ENCODE measurements at regions not wholly inside any gene's neighbourhood (a gene's known extent, or its start where the extent isn't known, plus 50 kb on each side); places are given as distances from the start of the nearest gene placed in this dataset.

GRCh38 chr3:94515983-94516382 lies 453.1 kb downstream of the NSUN3 start:
- no peak overlapping the region for H4K8ac ChIP-seq (ENCODE audit: extremely low read depth, insufficient read depth, low read length)
- H4K91ac ChIP-seq (replicated peaks; ENCODE audit: insufficient read length, low read length), result no peak overlapping the region
- no peak overlapping the region for H3K9ac ChIP-seq (replicated peaks in 1 of 4; ENCODE audit: extremely low read depth in 1 of 4, low read depth in 3 of 4, low read length in 3 of 4)
- ChIA-PET POLR2A (ENCODE audit: partially characterized antibody) (no interaction called here), CTCF (ENCODE audit: partially characterized antibody) (no interaction called here)
- no peaks in the 10 kb centered on the region for H4K20me1 ChIP-seq (replicated peaks in 1 of 2; ENCODE audit: control insufficient read depth in 1 of 2, insufficient read depth in 2 of 2, low read length in 2 of 2)
- no peak overlapping the region for H3K4me3 ChIP-seq (ENCODE audit: extremely low read depth in 1 of 4, insufficient read depth in 2 of 4, low read depth in 3 of 4, low read length in 4 of 4)
- no peak overlapping the region for H2BK120ac ChIP-seq (replicated peaks; ENCODE audit: low read depth, low read length)
- H2BK12ac ChIP-seq (ENCODE audit: low read depth, low read length), result no peak overlapping the region
- DNase-seq (ENCODE audit: low read depth in 1 of 2, low spot score in 2 of 2) (no peak), FAIRE-seq (no peak)
- 93% methylated on average over 2 of the region's 2 CpGs; no CpG with 5 or more reads in 1 of the 2 experiments for WGBS, 2 experiments (ENCODE audit: extremely low coverage in 1 of 2, insufficient coverage in 1 of 2, insufficient read length in 1 of 2, insufficient replicate concordance in 2 of 2, low coverage in 1 of 2, low lambda C conversion rate in 2 of 2, missing lambda C conversion rate in 1 of 2)
- H3K4me1 ChIP-seq (replicated peaks in 1 of 4; ENCODE audit: control insufficient read depth in 3 of 4, insufficient read depth in 4 of 4, low read length in 3 of 4), result no peaks in the 10 kb centered on the region
- TF ChIP-seq TBP (IDR thresholded peaks at IDR 0.05; ENCODE audit: low read depth, low read length), result no peak
- TF ChIP-seq CTBP2 (IDR thresholded peaks at IDR 0.05; ENCODE audit: borderline replicate concordance, insufficient read depth, insufficient read length, low read length), result no peak
- TF ChIP-seq CBX5 (IDR thresholded peaks at IDR 0.05; ENCODE audit: low read depth, low read length), result no peak
- no peak for TF ChIP-seq SIX5 (IDR thresholded peaks at IDR 0.05; ENCODE audit: low read depth, low read length)
- no peak for TF ChIP-seq BRCA1 (IDR thresholded peaks at IDR 0.05; ENCODE audit: low read depth, low read length)
- TF ChIP-seq EGR1 (IDR thresholded peaks at IDR 0.05; ENCODE audit: borderline replicate concordance, low read depth, low read length), result no peak
- TF ChIP-seq TAF1 (IDR thresholded peaks at IDR 0.05; ENCODE audit: low read depth, low read length), result no peak
- no peak for TF ChIP-seq CEBPB (IDR thresholded peaks at IDR 0.05; ENCODE audit: low read depth, low read length)
- no peak for TF ChIP-seq CREB1 (IDR thresholded peaks at IDR 0.05)
- no peak overlapping the region for H2BK20ac ChIP-seq (ENCODE audit: low read length)
- H3K4me2 ChIP-seq (ENCODE audit: insufficient read depth in 1 of 2, low read depth in 2 of 2, low read length in 2 of 2), result no peak overlapping the region
- no peaks in the 10 kb centered on the region for H3K36me3 ChIP-seq (ENCODE audit: control insufficient read depth in 2 of 4, insufficient read depth in 4 of 4, low read length in 3 of 4)
- H3K27me3 ChIP-seq (replicated peaks in 1 of 4; ENCODE audit: control insufficient read depth in 3 of 4, extremely low read depth in 1 of 4, insufficient read depth in 3 of 4, low read length in 3 of 4), result no peaks in the 10 kb centered on the region
- no peak overlapping the region for H2AK5ac ChIP-seq (ENCODE audit: low read depth, low read length)
- no peaks in the 10 kb centered on the region for H3K9me3 ChIP-seq (ENCODE audit: insufficient read depth in 2 of 2, low read depth in 1 of 2, low read length in 1 of 2)
- H3K79me2 ChIP-seq (ENCODE audit: control insufficient read depth in 1 of 2, insufficient read depth in 2 of 2, low read length in 2 of 2), result no peaks in the 10 kb centered on the region
- no peak overlapping the region for H3K4ac ChIP-seq (replicated peaks; ENCODE audit: insufficient read length, low read depth, low read length)
- H3K14ac ChIP-seq (ENCODE audit: insufficient read length), result no peak overlapping the region
- no peak overlapping the region for H3K23ac ChIP-seq (ENCODE audit: insufficient read length)
- no peak overlapping the region for H3K27ac ChIP-seq (ENCODE audit: low read depth, low read length)
- no peak overlapping the region for H4K5ac ChIP-seq (ENCODE audit: insufficient read length, low read depth, low read length)
- H2BK5ac ChIP-seq (ENCODE audit: low read depth, low read length), result no peak overlapping the region
- no peaks in the 10 kb centered on the region for H3K23me2 ChIP-seq (ENCODE audit: low read depth, low read length)
- H3K18ac ChIP-seq (ENCODE audit: extremely low read depth, low read length), result no peak overlapping the region
- no peaks in the 10 kb centered on the region for H3K79me1 ChIP-seq (ENCODE audit: low read depth, low read length)
- no peak overlapping the region for H3K56ac ChIP-seq (replicated peaks; ENCODE audit: insufficient read length, low read depth, low read length)
- H2BK15ac ChIP-seq (ENCODE audit: low read length), result no peak overlapping the region
- no peak overlapping the region for H2AFZ ChIP-seq (ENCODE audit: low read length)

Measured in H1 (cell line).